HL-60 (cell line): ENCODE measurements at regions not wholly inside any gene's neighbourhood (a gene's known extent, or its start where the extent isn't known, plus 50 kb on each side); places are given as distances from the start of the nearest gene placed in this dataset.

ENCODE experiments used
- DNase-seq, 2 experiments: peaks; one replicate each; pipeline ENCODE4 v3.0.0-alpha.2; 2010 to 2020; ENCODE audit warnings: low read depth in 1 of 2, low spot score in 1 of 2
- H3K27ac ChIP-seq: fragments of 250-450 bp; sonication (Bioruptor Pico); replicated peaks from 2 replicates; pipeline ENCODE4 v1.5.1; 2020; ENCODE audit warnings: mild to moderate bottlenecking, moderate library complexity
- H3K27me3 ChIP-seq: fragments of 250-450 bp; sonication (Bioruptor Pico); 2 replicates; pipeline ENCODE4 v1.5.1; 2021; ENCODE audit warnings: mild to moderate bottlenecking, moderate library complexity; ENCODE audit not compliant: insufficient read depth, poor library complexity, severe bottlenecking
- H3K4me3 ChIP-seq: replicated peaks from 2 replicates; pipeline ENCODE4 v1.5.1; 2011; ENCODE audit warnings: mild to moderate bottlenecking, control low read depth, low read length; ENCODE audit not compliant: insufficient read depth
- GABPA ChIP-seq: IDR thresholded peaks from 2 replicates; pipeline ENCODE4 v1.6.1; 2012; ENCODE audit warnings: low read depth
- POLR2AphosphoS5 ChIP-seq: IDR thresholded peaks from 2 replicates; pipeline ENCODE4 v1.6.1; 2012; ENCODE audit warnings: low read depth
- SPI1 ChIP-seq: IDR thresholded peaks from 2 replicates; pipeline ENCODE4 v1.6.1; 2012; ENCODE audit warnings: low read depth, mild to moderate bottlenecking, borderline replicate concordance
- TF ChIP-seq, protein P1 (sequence below): IDR thresholded peaks from one replicate; pipeline ENCODE4 v1.5.1; 2011; ENCODE audit warnings: low read length, control low read depth, inconsistent platforms; ENCODE audit not compliant: insufficient read depth
- TF ChIP-seq, protein P2 (sequence below): IDR thresholded peaks from 2 replicates; pipeline ENCODE4 v1.6.1; 2012; ENCODE audit warnings: low read depth; ENCODE audit not compliant: insufficient replicate concordance

DNA sequence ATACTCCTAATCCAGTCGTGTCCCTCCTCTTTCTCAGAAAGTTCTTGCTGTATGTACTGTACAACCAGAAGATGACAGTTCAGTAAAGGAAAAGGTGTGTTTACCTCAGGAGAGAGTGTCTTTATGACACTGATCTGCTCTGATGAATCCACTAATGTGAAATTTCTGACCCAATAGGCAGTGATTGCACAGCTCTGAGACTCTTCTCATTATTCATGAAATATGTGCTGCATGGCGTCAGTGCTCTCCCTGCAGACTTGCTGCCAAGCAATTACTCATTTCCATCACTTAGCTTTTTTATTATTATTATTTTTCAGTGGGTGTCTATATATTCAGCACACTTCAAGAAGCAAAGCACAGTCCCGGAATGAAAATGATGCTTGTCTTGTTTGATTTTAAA is 389.0 kb downstream of the RASEF start:
- no peaks in the 10 kb centered on the region for H3K27me3 ChIP-seq
- no peak for DNase-seq

DNA sequence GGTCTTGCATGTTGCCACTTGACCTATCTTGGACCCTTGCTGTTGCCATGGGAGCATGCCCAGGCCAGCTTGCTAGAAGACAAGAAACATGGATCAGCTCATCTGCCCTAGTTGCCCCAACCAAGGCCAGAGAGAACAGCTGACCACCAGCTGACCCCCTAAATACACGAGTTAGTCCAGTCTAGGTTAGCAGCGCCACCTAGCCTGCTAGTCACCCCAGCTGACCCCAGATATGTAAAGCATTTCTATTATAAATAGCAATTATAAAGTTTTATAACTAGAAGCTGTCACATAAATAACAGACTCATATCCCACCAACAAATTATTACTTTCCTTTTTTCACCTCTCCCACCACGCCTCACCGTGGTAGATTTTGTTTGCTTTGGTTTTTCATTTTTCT is 387.8 kb downstream of the RASEF start:
- H3K4me3 ChIP-seq: no peak overlapping the region
- DNase-seq: no peak
- TF ChIP-seq, protein P1, sequence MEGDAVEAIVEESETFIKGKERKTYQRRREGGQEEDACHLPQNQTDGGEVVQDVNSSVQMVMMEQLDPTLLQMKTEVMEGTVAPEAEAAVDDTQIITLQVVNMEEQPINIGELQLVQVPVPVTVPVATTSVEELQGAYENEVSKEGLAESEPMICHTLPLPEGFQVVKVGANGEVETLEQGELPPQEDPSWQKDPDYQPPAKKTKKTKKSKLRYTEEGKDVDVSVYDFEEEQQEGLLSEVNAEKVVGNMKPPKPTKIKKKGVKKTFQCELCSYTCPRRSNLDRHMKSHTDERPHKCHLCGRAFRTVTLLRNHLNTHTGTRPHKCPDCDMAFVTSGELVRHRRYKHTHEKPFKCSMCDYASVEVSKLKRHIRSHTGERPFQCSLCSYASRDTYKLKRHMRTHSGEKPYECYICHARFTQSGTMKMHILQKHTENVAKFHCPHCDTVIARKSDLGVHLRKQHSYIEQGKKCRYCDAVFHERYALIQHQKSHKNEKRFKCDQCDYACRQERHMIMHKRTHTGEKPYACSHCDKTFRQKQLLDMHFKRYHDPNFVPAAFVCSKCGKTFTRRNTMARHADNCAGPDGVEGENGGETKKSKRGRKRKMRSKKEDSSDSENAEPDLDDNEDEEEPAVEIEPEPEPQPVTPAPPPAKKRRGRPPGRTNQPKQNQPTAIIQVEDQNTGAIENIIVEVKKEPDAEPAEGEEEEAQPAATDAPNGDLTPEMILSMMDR: no peak
- TF ChIP-seq POLR2AphosphoS5 (no peak), GABPA (no peak), SPI1 (no peak)
- TF ChIP-seq, protein P2, sequence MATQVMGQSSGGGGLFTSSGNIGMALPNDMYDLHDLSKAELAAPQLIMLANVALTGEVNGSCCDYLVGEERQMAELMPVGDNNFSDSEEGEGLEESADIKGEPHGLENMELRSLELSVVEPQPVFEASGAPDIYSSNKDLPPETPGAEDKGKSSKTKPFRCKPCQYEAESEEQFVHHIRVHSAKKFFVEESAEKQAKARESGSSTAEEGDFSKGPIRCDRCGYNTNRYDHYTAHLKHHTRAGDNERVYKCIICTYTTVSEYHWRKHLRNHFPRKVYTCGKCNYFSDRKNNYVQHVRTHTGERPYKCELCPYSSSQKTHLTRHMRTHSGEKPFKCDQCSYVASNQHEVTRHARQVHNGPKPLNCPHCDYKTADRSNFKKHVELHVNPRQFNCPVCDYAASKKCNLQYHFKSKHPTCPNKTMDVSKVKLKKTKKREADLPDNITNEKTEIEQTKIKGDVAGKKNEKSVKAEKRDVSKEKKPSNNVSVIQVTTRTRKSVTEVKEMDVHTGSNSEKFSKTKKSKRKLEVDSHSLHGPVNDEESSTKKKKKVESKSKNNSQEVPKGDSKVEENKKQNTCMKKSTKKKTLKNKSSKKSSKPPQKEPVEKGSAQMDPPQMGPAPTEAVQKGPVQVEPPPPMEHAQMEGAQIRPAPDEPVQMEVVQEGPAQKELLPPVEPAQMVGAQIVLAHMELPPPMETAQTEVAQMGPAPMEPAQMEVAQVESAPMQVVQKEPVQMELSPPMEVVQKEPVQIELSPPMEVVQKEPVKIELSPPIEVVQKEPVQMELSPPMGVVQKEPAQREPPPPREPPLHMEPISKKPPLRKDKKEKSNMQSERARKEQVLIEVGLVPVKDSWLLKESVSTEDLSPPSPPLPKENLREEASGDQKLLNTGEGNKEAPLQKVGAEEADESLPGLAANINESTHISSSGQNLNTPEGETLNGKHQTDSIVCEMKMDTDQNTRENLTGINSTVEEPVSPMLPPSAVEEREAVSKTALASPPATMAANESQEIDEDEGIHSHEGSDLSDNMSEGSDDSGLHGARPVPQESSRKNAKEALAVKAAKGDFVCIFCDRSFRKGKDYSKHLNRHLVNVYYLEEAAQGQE: no peak
- H3K27ac ChIP-seq: no peak overlapping the region
- H3K27me3 ChIP-seq: no peaks in the 10 kb centered on the region

More for the DNA sequence above, 389.0 kb downstream of the RASEF start:
- Histone ChIP-seq H3K27ac (no peak overlapping the region), H3K4me3 (no peak overlapping the region)
- TF ChIP-seq SPI1 (no peak), GABPA (no peak)
- TF ChIP-seq, protein P2: no peak

DNA sequence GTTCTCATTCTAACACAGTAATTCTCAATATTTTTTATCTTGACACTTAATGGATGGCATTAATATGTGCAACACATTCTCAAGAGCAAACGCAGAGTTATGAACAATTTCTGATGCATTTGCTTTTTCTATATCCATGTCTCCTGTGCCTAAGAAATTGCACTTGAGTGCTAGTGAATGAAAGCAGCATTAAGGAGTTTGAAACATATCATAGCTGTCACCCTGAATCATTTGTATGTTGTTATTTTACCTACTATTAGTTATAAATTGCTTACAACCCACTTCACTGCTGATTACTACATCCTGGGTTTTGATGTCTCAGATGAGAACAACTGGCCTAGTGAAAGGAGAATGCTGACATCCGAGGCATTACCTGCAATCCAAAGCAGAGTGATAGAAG is 387.3 kb downstream of the RASEF start:
- no peak overlapping the region for H3K27ac ChIP-seq
- DNase-seq: no peak
- no peak overlapping the region for H3K4me3 ChIP-seq
- TF ChIP-seq GABPA (no peak), POLR2AphosphoS5 (no peak), SPI1 (no peak)
- TF ChIP-seq, protein P2: no peak
- TF ChIP-seq, protein P1: no peak
- no peaks in the 10 kb centered on the region for H3K27me3 ChIP-seq

DNA sequence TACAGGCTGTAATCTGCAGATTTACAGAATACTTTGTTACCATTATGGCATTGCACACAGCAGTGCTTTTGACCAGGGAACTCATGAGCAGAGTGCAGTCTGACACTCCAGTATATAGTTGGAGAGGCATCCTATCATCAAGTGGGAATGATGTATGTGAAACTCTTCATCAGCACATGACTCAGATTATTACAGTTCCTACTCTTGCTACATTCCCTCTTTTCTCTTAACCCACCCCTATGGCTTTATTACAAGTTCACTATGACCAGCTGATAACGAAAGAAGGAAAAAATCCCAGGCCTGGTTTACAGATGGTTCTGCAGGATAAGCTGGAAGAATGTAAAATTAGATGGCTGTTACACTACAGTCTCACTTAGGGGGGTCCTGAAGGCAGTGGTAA is 385.9 kb downstream of the RASEF start:
- TF ChIP-seq SPI1 (no peak), POLR2AphosphoS5 (no peak), GABPA (no peak)
- TF ChIP-seq, protein P1: no peak
- TF ChIP-seq, protein P2: no peak
- H3K27ac ChIP-seq: no peak overlapping the region
- no peak overlapping the region for H3K4me3 ChIP-seq
- DNase-seq: no peak
- no peaks in the 10 kb centered on the region for H3K27me3 ChIP-seq
